ENCODE measurements at regions not wholly inside any gene's neighbourhood (a gene's known extent, or its start where the extent isn't known, plus 50 kb on each side); places are given as distances from the start of the nearest gene placed in this dataset.

- ATAC-seq, result no peak
- FAIRE-seq, result no peak
- H3K9me3 ChIP-seq, result no peaks in the 10 kb centered on the region
- ChIA-PET POLR2A (no interaction called here), CTCF (interaction anchor here (11.4 kb wide), 1 partner anchor 15 kb away, joined by 60 read pairs; no protein-coding TSS in a partner anchor)
- H3K4me1 ChIP-seq, result no peaks in the 10 kb centered on the region
- TF ChIP-seq HMGXB4 (CRISPR knock-in tag; IDR thresholded peaks at IDR 0.05; ENCODE audit: borderline replicate concordance) (no peak), FOXS1 (CRISPR knock-in tag; IDR thresholded peaks at IDR 0.05) (no peak)
- H3K4me3 ChIP-seq, result no peak overlapping the region
- no peak for DNase-seq (ENCODE audit: low read depth in 1 of 2, low spot score in 1 of 2)
- 36% methylated on average over 8 of the region's 9 CpGs for WGBS (ENCODE audit: missing lambda C conversion rate)
- H3K27ac ChIP-seq, result no peak overlapping the region
- no peak overlapping the region for H3K4me2 ChIP-seq
Observed at GRCh38 chr1:36590771-36591170, 108.1 kb upstream of the CSF3R start.

GRCh38 chr1:36590264-36590663 lies 107.6 kb upstream of the CSF3R start:
- ChIA-PET CTCF (interaction anchor here (0.6 to 11.4 kb wide), 2 partner anchors 15 to 495 kb away, joined by 3 to 60 read pairs; no protein-coding TSS in a partner anchor), POLR2A (no interaction called here)
- TF ChIP-seq HDAC2 (IDR thresholded peaks at IDR 0.05) (no peak), PHF8 (IDR thresholded peaks at IDR 0.05; ENCODE audit: borderline replicate concordance, low read depth) (no peak), KDM5A (IDR thresholded peaks at IDR 0.05) (no peak), ATOH8 (CRISPR knock-in tag; IDR thresholded peaks at IDR 0.05; ENCODE audit: low read depth) (no peak), BHLHE40 (IDR thresholded peaks at IDR 0.05; ENCODE audit: low read depth, low read length) (no peak), HOXB5 (CRISPR knock-in tag; IDR thresholded peaks at IDR 0.05) (no peak), TP53 (CRISPR knock-in tag; IDR thresholded peaks at IDR 0.05) (no peak), HOXB13 (CRISPR knock-in tag; IDR thresholded peaks at IDR 0.05; ENCODE audit: low read depth) (no peak), FOXS1 (CRISPR knock-in tag; IDR thresholded peaks at IDR 0.05) (no peak), EHMT2 (IDR thresholded peaks at IDR 0.05; ENCODE audit: low read depth) (no peak), CEBPB (IDR thresholded peaks at IDR 0.05) (no peak), FOSB (CRISPR knock-in tag; IDR thresholded peaks at IDR 0.05) (no peak), E2F6 (IDR thresholded peaks at IDR 0.05; ENCODE audit: borderline replicate concordance, low read depth) (no peak), KDM1A (IDR thresholded peaks at IDR 0.05; ENCODE audit: low read depth) (no peak), MAX (IDR thresholded peaks at IDR 0.05) (no peak), RNF2 (IDR thresholded peaks at IDR 0.05; ENCODE audit: borderline replicate concordance, low read depth) (no peak), GATA3 (IDR thresholded peaks at IDR 0.05; ENCODE audit: borderline replicate concordance) (no peak), POLR2AphosphoS2 (conservative IDR thresholded peaks at IDR 0.05; ENCODE audit: low read length) (no peak), CHD4 (IDR thresholded peaks at IDR 0.05; ENCODE audit: borderline replicate concordance) (no peak)
- ATAC-seq (no peak), FAIRE-seq (no peak), DNase-seq (ENCODE audit: low read depth in 1 of 2, low spot score in 1 of 2) (no peak)
- no peak overlapping the region for H3K4me3 ChIP-seq
- no peaks in the 10 kb centered on the region for H3K4me1 ChIP-seq
- no peak overlapping the region for H3K4me2 ChIP-seq
- no peak overlapping the region for H3K27ac ChIP-seq
- H3K9me3 ChIP-seq, result no peaks in the 10 kb centered on the region
- WGBS (ENCODE audit: missing lambda C conversion rate), result 57% methylated on average over 4 of the region's 4 CpGs

GRCh38 chr1:36588972-36589371 lies 106.3 kb upstream of the CSF3R start:
- Histone ChIP-seq H3K4me1 (no peaks in the 10 kb centered on the region), H3K27ac (no peak overlapping the region), H3K9me3 (no peaks in the 10 kb centered on the region), H3K4me3 (no peak overlapping the region), H3K4me2 (no peak overlapping the region)
- ATAC-seq, result no peak
- WGBS (ENCODE audit: missing lambda C conversion rate), result 45% methylated on average over 7 of the region's 8 CpGs
- POLR2A ChIA-PET, result no interaction called here
- DNase-seq (ENCODE audit: low read depth in 1 of 2, low spot score in 1 of 2), result no peak
- CTCF ChIA-PET, result interaction anchor here (11.4 kb wide), 1 partner anchor 14 kb away, joined by 60 read pairs; no protein-coding TSS in a partner anchor
- no peak for FAIRE-seq
- no peak for TF ChIP-seq HOXB13 (CRISPR knock-in tag; IDR thresholded peaks at IDR 0.05; ENCODE audit: low read depth)
- no peak for TF ChIP-seq USF2 (IDR thresholded peaks at IDR 0.05)
- TF ChIP-seq RFX5 (IDR thresholded peaks at IDR 0.05), result no peak
- no peak for TF ChIP-seq ATOH8 (CRISPR knock-in tag; IDR thresholded peaks at IDR 0.05; ENCODE audit: low read depth)
- no peak for TF ChIP-seq HEYL (CRISPR knock-in tag; IDR thresholded peaks at IDR 0.05)
- no peak for TF ChIP-seq HDAC2 (IDR thresholded peaks at IDR 0.05)
- TF ChIP-seq MAFK (IDR thresholded peaks at IDR 0.05; ENCODE audit: partially characterized antibody), result no peak
- no peak for TF ChIP-seq HES2 (IDR thresholded peaks at IDR 0.05)
- no peak for TF ChIP-seq REST (IDR thresholded peaks at IDR 0.05)

Data from A549 (cell line).